Left hindlimb (tissue), 1 donor: ENCODE measurements at regions not wholly inside any gene's neighbourhood (a gene's known extent, or its start where the extent isn't known, plus 50 kb on each side); places are given as distances from the start of the nearest gene placed in this dataset.
"Not testable (repeated sequence)": the region's sequence is repeated elsewhere in the genome, so short reads cannot be mapped to it uniquely, and the experiment has no call there.

Experiments
- DNase-seq: peaks from one replicate; pipeline ENCODE4 v3.0.0-alpha.2; 2018

DNA sequence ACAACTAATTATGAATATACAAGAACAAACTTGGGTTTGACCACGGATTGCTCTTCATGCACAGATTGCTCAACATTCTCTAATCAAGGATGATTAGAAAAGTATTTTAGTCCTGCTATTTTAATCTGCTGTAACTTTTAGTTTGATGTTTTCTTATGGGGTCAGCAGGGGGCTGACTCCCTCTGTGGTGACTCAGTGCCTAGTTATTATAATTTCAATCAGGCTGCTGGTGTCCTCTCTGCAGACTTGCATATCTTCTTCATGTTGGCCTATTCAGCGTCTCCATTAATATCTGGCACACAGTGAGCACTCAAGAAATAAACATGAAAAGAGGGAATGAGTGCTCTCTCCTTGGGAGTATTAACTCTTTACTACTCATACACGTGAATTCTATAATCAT, 223.8 kb upstream of the DDI1 start:
- no peak for DNase-seq

DNA sequence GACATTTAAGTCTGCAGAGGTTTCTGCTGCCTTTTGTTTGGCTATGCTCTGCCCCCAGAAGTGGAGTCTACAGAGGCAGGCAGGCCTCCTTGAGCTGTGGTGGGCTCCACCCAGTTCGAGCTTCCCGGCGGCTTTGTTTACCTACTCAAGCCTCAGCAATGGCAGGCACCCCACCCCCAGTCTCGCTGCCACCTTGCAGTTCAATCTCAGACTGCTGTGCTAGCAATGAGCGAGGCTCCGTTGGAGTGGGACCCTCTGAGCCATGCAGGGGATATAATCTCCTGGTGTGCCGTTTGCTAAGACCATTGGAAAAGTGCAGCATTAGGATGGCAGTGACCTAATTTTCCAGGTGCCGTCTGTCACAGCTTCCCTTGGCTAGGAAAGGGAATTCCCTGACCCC, 216.1 kb upstream of the DDI1 start:
- DNase-seq = not testable (repeated sequence)

DNA sequence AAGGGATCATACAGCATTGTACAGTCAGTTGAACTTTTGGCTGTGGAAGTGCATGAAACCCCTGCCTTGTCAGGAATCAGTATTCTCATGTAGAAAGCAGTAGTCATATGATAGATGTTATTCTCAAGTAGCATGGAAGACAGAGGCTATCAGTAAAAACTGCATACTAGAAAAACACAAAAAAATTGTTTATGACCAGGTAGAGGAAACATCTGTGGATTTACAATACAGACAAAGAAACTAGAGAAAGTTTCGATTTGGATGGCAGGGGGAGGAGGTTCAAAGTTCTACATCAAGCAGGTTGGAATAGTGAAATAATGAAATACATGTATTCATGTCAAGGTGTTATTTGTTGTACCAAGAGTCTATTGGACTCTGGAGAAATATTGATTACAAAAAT, 212.3 kb upstream of the DDI1 start:
- DNase-seq = no peak

DNA sequence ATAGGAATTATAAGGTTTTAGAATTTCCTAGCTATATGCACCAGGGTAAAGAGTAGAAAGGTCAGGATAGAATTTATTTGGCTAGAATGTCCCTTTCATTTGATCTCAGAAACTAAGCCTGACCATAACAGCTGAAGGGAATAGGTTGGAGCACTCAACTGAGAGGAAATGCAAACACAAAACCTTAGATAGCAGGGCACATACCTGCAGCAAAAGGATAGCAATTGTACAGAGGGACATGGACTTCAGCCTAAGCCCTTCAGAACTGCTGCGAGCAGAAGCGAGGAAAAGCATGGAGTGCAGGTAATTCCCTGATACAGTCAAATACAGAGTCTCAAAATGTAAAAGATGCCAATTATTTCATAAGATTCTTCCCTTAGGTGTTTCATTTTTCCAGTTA, 211.0 kb upstream of the DDI1 start:
- DNase-seq = no peak

DNA sequence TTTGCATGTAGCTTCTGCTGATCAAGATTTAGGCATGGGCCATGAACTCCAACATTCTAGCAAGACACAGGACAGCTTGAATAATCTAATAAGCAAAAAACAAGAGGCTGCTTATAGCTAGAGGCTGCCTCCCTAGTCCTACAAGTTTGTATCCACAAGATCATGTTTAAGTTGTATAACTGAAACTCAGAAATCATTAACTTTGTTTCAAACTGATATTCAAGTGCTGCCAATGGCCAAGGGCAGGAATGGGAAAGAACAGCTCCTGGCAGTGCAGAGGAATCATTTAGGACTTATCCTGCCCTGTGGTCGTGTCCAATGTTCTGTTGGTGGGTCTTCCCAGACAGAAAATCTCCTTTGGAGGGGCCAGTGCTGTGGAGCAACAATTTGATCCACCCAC, 209.6 kb upstream of the DDI1 start:
- no peak for DNase-seq

DNA sequence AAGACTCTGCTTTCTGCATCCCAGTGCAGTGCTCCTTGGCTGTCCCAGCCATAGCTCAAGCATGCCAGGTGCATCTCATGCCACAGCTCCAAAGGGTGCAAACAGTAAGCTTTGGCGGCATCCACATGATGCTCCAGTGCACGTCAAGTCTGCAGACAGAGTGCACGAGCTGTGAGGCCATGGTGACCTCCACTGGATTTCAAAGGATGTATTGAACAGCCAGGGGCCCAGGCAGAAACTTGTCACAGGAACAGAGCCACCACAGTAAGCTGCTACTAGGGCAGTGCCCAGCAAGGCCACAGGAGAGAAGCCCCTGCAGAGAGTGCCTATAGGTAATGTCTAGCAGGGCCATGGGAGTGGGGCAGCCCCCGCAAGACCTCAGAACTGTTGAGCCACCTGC, 206.8 kb upstream of the DDI1 start:
- DNase-seq = no peak

DNA sequence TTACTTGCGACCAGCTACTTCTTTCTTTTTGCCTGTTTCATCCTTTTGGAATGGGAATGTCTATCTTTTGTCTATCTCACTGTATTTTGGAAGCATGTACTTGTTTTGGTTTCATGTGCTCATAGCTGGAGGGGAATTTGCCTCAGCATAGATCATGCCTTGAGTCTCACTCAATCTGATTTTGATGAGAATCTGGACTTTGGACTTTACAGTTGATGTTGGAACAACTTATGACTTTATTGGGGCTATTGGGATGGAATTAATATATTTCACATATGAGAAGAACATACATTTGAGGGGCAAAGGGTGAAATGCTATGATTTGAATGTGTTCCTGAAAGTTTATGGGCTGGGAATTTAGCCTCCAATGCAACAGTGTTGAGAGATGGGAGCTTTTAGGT, 206.2 kb upstream of the DDI1 start:
- no peak for DNase-seq

DNA sequence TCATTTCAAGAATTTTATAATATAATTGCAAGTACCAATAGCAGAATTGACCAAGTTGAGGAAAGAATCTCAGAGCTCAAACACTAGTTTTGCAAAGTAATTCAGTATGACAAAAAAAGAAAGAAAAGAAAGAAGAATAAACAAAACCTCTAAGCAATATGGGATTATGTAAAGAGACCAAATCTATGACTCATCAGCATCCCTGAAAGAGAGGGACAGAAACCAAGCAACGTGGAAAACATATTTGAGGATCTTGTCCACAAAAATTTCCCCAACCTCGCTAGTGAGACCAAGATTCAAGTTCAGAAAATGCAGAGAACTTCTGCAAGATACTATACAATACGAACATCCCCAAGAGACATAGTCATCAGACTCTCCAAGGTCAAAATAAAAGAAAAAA, 203.7 kb upstream of the DDI1 start:
- DNase-seq = no peak

DNA sequence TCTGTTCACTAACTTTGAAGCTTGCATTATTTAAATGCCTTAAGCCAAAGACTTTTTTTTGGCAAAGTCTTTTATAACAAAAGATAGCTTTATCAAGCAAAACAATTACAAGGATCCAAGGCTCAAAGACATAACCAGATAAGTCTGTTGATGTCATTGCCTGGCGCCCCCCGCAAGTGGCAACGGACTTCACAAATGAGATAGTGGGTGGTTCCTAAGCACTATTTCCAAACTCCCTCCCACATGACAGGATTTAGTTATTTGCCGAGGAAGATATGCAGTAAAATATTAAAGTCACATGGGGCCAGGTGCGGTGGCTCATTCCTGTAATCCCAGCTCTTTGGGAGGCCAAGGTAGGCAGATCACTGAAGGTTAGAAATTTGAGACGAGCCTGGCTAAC, 194.2 kb upstream of the DDI1 start:
- DNase-seq = no peak

DNA sequence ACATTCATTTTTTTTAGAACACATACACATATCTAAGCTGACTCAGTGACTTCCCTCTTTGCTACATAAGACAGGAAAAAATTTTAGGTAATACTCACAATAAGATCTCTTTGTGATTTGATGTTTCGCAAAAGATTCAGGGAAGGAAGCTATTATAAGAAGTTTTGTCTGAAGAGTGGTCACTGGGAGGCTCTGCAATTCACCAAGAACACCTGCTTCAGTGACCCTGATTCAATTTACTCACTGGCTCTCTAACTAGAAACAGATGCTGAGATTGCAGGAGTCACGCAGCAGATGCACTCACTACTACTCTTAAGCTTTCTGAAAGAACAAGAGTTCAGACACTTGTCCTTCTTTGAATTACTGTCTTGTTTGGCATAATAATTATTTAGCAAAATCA, 193.6 kb upstream of the DDI1 start:
- DNase-seq = no peak

DNA sequence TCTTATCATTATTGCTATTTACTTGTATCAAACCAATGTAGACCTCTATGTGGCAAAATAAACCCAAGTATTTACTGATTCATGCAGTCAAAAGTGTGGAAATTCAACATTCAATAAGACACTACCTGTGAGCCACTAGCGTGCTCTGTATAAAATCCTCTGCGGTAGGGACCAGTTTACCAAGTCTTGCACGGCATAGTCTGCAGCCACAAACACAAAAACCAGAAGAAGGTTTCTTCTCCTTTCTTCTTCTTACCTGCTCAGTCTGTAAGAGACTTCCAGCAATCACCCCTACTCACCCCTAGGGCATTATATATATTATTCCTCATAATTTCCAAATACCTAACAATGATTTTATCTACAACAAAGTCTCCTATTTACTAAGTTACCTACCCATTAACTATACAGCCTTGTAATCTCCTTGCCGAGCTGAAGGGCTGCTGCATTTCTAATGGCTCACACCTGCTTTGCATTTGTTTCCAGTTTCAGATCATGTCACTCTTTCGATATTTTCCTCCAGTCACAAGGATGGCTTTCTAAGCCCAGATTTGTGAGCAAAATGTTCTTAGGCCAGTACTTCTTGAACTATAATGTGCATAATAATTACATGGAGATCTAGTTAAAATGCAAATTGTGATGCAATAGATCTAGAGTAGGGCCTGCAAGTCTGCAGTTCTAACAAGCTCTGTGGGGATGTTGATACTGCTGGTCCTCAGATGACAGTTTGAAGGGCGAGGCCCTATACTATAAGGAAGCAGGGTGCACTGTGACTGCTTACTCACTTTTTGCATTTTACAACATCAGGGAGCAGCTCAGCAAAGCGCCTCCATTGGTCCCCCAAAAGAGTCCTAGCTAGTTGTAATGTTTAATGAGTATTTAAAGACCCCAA, 191.9 kb upstream of the DDI1 start:
- DNase-seq = no peak

DNA sequence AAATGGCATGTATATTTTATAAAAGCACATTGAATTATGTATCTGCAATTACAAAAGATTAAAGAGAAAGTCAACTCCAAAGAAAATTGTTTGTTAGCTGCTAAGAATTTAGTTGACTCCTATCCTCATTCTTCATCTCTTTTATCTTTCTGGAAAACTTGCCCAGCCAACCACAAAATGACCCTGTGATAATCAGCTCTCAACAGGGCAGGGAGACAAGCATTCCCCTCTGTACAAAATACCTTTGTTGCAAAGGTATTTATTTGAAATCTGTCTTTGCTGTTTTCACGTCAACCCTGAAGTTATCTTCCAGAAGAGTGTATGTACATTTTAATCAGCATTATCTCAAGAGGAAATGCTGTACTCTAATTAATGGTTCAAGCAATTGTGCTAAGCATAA, 191.1 kb upstream of the DDI1 start:
- DNase-seq = no peak

DNA sequence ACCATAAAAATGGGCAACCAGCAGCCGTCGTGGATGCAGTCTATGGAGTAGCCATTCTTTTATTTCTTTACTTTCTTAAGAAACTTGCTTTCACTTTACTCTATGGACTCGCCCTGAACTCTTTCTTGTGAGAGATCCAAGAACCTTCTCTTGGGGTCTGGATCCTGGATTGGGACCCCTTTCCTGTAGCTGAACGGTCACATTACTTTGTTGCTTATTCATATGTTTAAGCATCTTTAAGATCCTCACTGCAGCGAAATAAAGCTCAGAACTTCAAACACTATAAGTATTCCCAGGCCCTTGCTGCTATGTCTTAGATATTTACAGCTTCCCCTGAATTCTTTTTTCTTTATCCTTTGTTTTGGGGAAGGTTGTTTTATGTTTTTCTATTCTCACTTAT, 187.8 kb upstream of the DDI1 start:
- DNase-seq = no peak

DNA sequence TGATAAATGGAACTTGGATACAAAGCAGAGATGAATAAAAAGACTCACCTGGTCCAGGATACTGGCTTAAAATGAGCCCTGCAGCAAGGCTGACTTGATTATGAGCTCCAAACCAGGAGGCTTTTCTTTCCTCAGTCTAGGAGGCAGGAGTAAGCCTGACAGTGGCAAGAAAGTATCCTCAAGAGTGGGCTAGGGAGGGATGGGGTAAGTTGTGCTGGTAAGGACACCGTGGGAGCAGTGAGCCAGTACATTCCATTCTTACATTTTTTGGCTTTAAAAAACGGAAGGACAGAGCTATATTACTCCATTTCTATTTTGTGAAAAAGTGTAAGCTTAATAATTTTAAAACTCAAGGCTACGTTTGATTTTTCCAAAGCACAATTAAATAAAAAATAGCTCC, 187.1 kb upstream of the DDI1 start:
- no peak for DNase-seq

DNA sequence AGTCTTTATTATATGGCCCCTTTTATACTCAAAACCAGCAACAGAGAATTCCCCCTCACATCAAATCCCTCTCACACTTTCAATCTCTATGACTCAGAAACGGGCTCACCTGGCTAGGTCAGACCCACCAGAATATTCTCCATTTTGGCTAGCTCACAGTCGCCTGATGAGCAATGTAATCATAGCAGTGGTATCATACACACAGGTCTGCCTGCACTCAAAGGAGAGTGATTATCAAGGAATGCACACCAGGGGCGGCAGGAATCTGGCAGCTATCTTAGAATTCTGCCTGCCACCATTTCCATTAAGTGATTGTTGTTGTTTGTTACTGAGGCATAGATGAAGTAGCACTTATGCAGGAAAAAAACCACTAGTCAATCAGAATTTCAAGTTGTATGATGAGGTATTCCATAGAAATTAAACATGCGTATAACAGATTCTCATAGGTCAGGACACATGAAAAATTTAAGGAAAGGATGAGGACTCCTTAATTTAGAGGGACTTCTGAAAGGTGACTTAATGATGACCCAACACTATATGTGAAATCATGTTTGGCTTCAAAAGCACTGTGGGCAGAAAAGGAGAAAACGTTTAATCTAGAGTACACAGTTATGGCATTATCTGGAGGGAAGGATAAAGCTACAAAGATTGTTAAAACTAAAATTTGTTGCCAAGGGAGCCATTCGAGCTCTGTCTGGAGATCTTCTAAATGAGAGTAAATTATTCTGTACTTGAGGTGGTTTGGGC, 185.8 kb upstream of the DDI1 start:
- no peak for DNase-seq

DNA sequence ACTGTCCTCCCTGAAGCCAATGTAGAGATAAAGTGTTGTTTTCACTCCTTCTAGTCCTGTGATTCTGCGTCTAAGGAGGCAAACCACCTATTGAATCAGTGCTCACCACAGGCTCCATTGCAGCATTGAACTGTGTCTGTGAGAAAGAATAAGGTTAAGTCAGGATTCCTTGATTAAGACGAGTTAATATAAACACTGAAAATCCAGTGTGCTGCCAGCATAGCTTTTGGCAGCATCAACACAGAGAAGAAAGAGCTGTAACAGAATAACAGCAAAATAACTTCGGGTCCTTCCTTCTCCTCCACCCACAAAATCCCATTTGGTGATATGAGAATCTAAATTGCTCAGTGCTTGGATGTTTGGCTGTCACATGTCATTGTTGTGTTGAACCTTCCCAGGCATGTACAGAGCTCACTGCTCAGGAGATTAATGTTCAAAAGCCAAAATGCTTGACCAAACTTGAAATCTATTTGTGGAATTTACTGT, 185.2 kb upstream of the DDI1 start:
- no peak for DNase-seq
